ENCODE measurements at regions not wholly inside any gene's neighbourhood (a gene's known extent, or its start where the extent isn't known, plus 50 kb on each side); places are given as distances from the start of the nearest gene placed in this dataset.
"Not testable (repeated sequence)": the region's sequence is repeated elsewhere in the genome, so short reads cannot be mapped to it uniquely, and the experiment has no call there.

DNA sequence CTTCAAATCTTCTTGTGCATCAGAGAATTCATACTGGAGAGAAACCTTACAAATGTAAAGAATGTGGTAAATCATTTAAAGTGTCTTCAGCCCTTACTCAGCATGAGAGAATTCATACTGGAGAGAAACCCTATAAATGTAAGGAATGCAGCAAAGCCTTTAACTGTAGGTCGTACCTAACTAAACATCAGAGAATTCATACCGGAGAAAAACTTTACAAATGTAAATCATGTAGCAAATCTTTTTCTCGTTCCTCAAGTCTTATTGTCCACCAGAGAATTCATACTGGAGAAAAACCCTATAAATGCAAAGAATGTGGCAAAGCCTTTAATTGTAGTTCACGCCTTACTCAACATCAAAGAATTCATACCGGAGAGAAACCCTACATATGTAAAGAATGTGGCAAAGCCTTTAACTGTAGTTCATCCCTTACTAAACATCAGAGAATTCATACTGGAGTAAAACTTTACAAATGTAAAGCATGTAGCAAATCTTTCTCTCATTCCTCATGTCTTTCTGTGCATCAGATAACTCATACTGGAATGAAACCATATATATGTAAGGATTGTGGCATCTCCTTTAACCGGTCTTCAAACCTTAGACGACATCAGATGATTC is 118.5 kb upstream of the ZNF267 start:
- DNase-seq = peak; percentile 1

DNA sequence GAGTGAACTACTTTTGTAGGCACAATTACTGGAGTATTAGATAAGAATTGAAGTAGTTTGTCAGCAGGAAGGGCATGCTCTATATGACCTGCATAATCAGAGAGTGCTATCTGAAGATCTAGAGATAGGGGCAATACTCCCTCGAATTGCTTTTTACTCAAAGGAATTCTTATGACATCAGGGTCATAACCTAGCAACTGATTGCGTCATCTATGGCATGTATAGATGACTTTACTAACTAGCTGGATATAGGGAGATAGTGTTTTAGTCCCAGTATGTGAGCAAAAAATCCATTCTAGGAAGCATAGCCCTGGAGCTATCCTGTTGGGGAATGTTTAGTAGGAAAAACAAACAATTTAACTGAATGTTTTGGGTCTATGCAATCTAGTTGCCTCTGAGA is 109.5 kb upstream of the ZNF267 start:
- no peak for DNase-seq

GRCh38 chr16:31767267-31767666 is 106.3 kb upstream of the ZNF267 start:
- no peak for DNase-seq

- no peak for DNase-seq
These were observed 93.3 kb upstream of the ZNF267 start for GRCh38 chr16:31780342-31780741.

DNA sequence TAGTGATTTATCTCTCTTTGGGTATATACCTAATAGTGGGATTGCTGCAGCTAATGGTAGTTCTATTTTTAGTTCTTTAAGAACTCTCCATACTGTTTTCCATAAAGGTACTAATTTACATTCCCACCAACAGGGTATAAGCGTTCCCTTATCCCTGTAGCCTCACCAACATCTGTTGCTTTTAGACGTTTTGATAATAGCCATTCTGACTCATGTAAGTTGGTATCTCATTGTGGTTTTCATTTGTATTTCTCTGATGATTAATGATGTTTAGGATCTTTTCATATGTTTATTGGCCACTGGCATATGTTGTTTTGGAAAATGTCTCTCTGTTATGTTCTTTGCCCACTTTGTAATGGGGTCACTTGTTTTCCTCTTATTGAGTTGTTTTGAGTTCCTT is 88.5 kb upstream of the ZNF267 start:
- DNase-seq = no peak

DNA sequence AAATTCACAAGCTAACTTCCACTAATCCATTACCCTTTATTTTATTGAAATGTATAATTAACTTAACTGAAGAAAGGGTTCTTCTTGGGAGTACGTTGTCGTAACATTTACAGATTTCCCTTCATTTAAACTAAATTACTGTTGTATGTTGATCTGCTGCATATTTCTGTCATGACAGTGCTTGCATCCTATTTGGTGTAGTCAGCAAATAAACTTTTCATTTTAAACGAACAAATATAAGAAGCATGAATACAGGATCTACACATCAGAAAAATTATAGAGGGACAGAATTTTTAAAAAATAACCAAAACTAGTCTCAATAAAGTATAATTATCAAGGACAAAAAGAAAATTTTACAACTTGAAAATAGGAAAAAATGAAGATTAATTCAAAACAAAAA is 66.5 kb upstream of the ZNF267 start:
- no peak for DNase-seq

- no peak for DNase-seq
These were observed 62.7 kb upstream of the ZNF267 start for GRCh38 chr16:31810863-31811262.

DNA sequence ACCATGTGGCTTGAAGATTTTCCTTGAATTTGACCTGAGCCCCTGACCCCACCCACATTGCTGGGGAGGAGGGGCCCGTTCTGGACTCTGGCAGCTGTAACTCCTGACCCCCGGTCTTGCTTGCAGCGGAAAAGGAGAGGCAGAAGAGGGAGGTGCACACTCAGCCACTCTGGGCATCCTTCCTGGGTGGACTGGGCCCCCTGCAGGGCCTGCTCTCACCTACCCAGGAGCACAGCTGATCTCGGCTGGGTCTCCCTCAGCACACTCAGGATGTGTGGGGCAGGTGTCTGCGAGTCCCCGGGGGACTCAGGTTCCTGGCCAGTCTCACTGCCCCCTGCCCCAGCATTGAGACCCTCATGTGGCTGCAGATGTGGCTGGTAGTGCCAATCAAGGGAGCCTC is 57.5 kb upstream of the ZNF267 start:
- not testable (repeated sequence) for DNase-seq

DNA sequence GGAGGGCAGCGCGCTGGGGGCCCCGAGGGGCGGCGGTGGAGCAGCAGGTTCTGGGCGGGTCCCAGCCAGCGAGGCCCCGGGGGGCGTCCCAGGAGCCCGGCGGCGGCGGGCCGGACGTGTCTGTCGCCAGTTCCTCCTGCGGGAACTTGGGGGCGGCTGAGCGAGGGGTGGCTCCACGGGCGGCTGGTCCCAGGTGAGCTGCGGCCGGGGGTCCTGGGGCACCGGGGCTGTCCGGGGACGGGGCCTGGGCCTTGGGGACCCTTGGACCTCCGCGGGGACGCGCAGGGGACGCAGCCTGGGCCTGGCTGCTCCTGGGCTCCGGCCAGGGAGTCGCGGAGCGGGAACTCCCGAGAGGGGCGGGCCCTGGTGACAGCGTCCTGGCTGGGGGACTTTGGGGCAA is 54.2 kb upstream of the ZNF267 start:
- DNase-seq = no peak

GRCh38 chr16:31819948-31820347 is 53.7 kb upstream of the ZNF267 start:
- no peak for DNase-seq
